Stimulated activated naive CD4-positive, alpha-beta T cell (primary cell): ENCODE measurements at regions not wholly inside any gene's neighbourhood (a gene's known extent, or its start where the extent isn't known, plus 50 kb on each side); places are given as distances from the start of the nearest gene placed in this dataset.

Experiments
- DNase-seq, 6 experiments: peaks; one replicate each; lab custom pipeline; 2025; lab: John Stamatoyannopoulos, UW

- DNase-seq = no peak
Observed at GRCh38 chr16:86747761-86748160, 169.4 kb downstream of the FOXL1 start.

- no peak for DNase-seq
Observed at GRCh38 chr16:86748652-86749051, 170.3 kb downstream of the FOXL1 start.

GRCh38 chr16:86751076-86752030 lies 173.0 kb downstream of the FOXL1 start:
- no peak for DNase-seq

GRCh38 chr16:86752582-86753175 lies 174.3 kb downstream of the FOXL1 start:
- DNase-seq = no peak

- no peak for DNase-seq
Observed at GRCh38 chr16:86753399-86753798, 175.1 kb downstream of the FOXL1 start.

- DNase-seq = no peak
Observed at GRCh38 chr16:86755571-86756006, 177.2 kb downstream of the FOXL1 start.

GRCh38 chr16:86756882-86757703 lies 178.7 kb downstream of the FOXL1 start:
- DNase-seq = no peak

GRCh38 chr16:86757704-86758040 lies 179.3 kb downstream of the FOXL1 start:
- no peak for DNase-seq

GRCh38 chr16:86758932-86759331 lies 180.6 kb downstream of the FOXL1 start:
- no peak for DNase-seq

- DNase-seq = peak in 3 of 6 experiments; percentile 10 to 16 (median 14)
Observed at GRCh38 chr16:86761111-86762031, 183.0 kb downstream of the FOXL1 start.

GRCh38 chr16:86762095-86762494 lies 183.7 kb downstream of the FOXL1 start:
- no peak for DNase-seq

GRCh38 chr16:86763819-86764218 lies 185.5 kb downstream of the FOXL1 start:
- DNase-seq = no peak

GRCh38 chr16:86764551-86764950 lies 186.2 kb downstream of the FOXL1 start:
- no peak for DNase-seq

GRCh38 chr16:86765389-86766026 lies 187.2 kb downstream of the FOXL1 start:
- no peak for DNase-seq

GRCh38 chr16:86766700-86767099 lies 188.4 kb downstream of the FOXL1 start:
- DNase-seq = no peak

GRCh38 chr16:86768228-86768791 lies 190.0 kb downstream of the FOXL1 start:
- DNase-seq = no peak

- DNase-seq = no peak
Observed at GRCh38 chr16:86768999-86769398, 190.7 kb downstream of the FOXL1 start.

- DNase-seq = no peak
Observed at GRCh38 chr16:86771506-86772460, 193.4 kb downstream of the FOXL1 start.

GRCh38 chr16:86772671-86773353 lies 194.5 kb downstream of the FOXL1 start:
- DNase-seq = no peak
